ENCODE measurements at regions not wholly inside any gene's neighbourhood (a gene's known extent, or its start where the extent isn't known, plus 50 kb on each side); places are given as distances from the start of the nearest gene placed in this dataset.

GRCh38 chr22:46058091-46058420 is 81.1 kb upstream of the WNT7B start (continued):
- TF ChIP-seq POU6F1 (CRISPR knock-in tag; IDR thresholded peaks at IDR 0.05; ENCODE audit: borderline replicate concordance, low read depth) (no peak), PPARA (CRISPR knock-in tag; IDR thresholded peaks at IDR 0.05; ENCODE audit: borderline replicate concordance) (no peak), ARNTL (CRISPR knock-in tag; IDR thresholded peaks at IDR 0.05; ENCODE audit: borderline replicate concordance, low read depth) (no peak), ZC3H10 (CRISPR knock-in tag; IDR thresholded peaks at IDR 0.05) (no peak), ZNF8 (CRISPR knock-in tag; IDR thresholded peaks at IDR 0.05) (no peak), ZFP30 (CRISPR knock-in tag; IDR thresholded peaks at IDR 0.05) (no peak)

GRCh38 chr22:46058591-46059519 is 81.9 kb upstream of the WNT7B start:
- peak; percentile 2; the same call in 2 of the 3 replicates for ATAC-seq
- no peak for TF ChIP-seq ZNF8 (CRISPR knock-in tag; IDR thresholded peaks at IDR 0.05)
- TF ChIP-seq PPARA (CRISPR knock-in tag; IDR thresholded peaks at IDR 0.05; ENCODE audit: borderline replicate concordance) = no peak
- TF ChIP-seq ZFP3 (CRISPR knock-in tag; IDR thresholded peaks at IDR 0.05) = 0 out of 2 replicates have a peak, but pooled peaks have one; percentile 35

- TF ChIP-seq OSR1 (CRISPR knock-in tag; IDR thresholded peaks at IDR 0.05) (no peak), SNAI2 (CRISPR knock-in tag; IDR thresholded peaks at IDR 0.05) (no peak)
- ATAC-seq = no peak
Measured at GRCh38 chr22:46060292-46061123, 83.5 kb upstream of the WNT7B start.

GRCh38 chr22:46061124-46061500 is 84.2 kb upstream of the WNT7B start:
- ATAC-seq = no peak
- TF ChIP-seq ARNTL (CRISPR knock-in tag; IDR thresholded peaks at IDR 0.05; ENCODE audit: borderline replicate concordance, low read depth) (no peak), BACH2 (CRISPR knock-in tag; IDR thresholded peaks at IDR 0.05; ENCODE audit: borderline replicate concordance) (no peak), PPARA (CRISPR knock-in tag; IDR thresholded peaks at IDR 0.05; ENCODE audit: borderline replicate concordance) (no peak), ZFP30 (CRISPR knock-in tag; IDR thresholded peaks at IDR 0.05) (no peak), POU6F1 (CRISPR knock-in tag; IDR thresholded peaks at IDR 0.05; ENCODE audit: borderline replicate concordance, low read depth) (no peak), GLIS3 (CRISPR knock-in tag; IDR thresholded peaks at IDR 0.05) (no peak), ISL1 (CRISPR knock-in tag; IDR thresholded peaks at IDR 0.05) (no peak), ZFP3 (CRISPR knock-in tag; IDR thresholded peaks at IDR 0.05) (no peak), CREB5 (CRISPR knock-in tag; IDR thresholded peaks at IDR 0.05; ENCODE audit: low read depth) (no peak), CSDC2 (CRISPR knock-in tag; IDR thresholded peaks at IDR 0.05) (no peak), OSR1 (CRISPR knock-in tag; IDR thresholded peaks at IDR 0.05) (no peak), RARB (CRISPR knock-in tag; IDR thresholded peaks at IDR 0.05) (no peak)

GRCh38 chr22:46061501-46062231 is 84.7 kb upstream of the WNT7B start:
- no peak for ATAC-seq
- TF ChIP-seq TSHZ2 (CRISPR knock-in tag; IDR thresholded peaks at IDR 0.05) (no peak), ESRRG (CRISPR knock-in tag; IDR thresholded peaks at IDR 0.05) (no peak), ZNF70 (CRISPR knock-in tag; IDR thresholded peaks at IDR 0.05) (no peak), OSR1 (CRISPR knock-in tag; IDR thresholded peaks at IDR 0.05) (no peak), ISL1 (CRISPR knock-in tag; IDR thresholded peaks at IDR 0.05) (no peak), ZFP30 (CRISPR knock-in tag; IDR thresholded peaks at IDR 0.05) (no peak), ZNF8 (CRISPR knock-in tag; IDR thresholded peaks at IDR 0.05) (no peak), ZFP3 (CRISPR knock-in tag; IDR thresholded peaks at IDR 0.05) (no peak), BACH2 (CRISPR knock-in tag; IDR thresholded peaks at IDR 0.05; ENCODE audit: borderline replicate concordance) (no peak), TOX (CRISPR knock-in tag; IDR thresholded peaks at IDR 0.05; ENCODE audit: borderline replicate concordance) (no peak), PATZ1 (CRISPR knock-in tag; IDR thresholded peaks at IDR 0.05; ENCODE audit: borderline replicate concordance) (no peak), ARNTL (CRISPR knock-in tag; IDR thresholded peaks at IDR 0.05; ENCODE audit: borderline replicate concordance, low read depth) (no peak), RARB (CRISPR knock-in tag; IDR thresholded peaks at IDR 0.05) (no peak)
